ENCODE measurements at regions not wholly inside any gene's neighbourhood (a gene's known extent, or its start where the extent isn't known, plus 50 kb on each side); places are given as distances from the start of the nearest gene placed in this dataset.

GRCh38 chr2:51760441-51760840 is 728.5 kb upstream of the NRXN1 start:
- H3K36me3 ChIP-seq (ENCODE audit: control insufficient read depth, insufficient read depth, low read length) = no peaks in the 10 kb centered on the region
- H3K4me1 ChIP-seq = no peaks in the 10 kb centered on the region
- H3K27ac ChIP-seq = no peak overlapping the region
- no peaks in the 10 kb centered on the region for H3K79me2 ChIP-seq
- no peak for TF ChIP-seq CTCF (IDR thresholded peaks at IDR 0.05)
- H3K27me3 ChIP-seq (ENCODE audit: control insufficient read depth, insufficient read depth, low read length) = no peaks in the 10 kb centered on the region
- H3K4me3 ChIP-seq (ENCODE audit: low read depth, low read length) = no peak overlapping the region
- no peak overlapping the region for H3K9ac ChIP-seq
- H3K9me3 ChIP-seq (ENCODE audit: control insufficient read depth, low read length) = no peaks in the 10 kb centered on the region
- no peak overlapping the region for H3K4me2 ChIP-seq (ENCODE audit: low read length)
- H2AFZ ChIP-seq = no peak overlapping the region

- Histone ChIP-seq H3K4me2 (ENCODE audit: low read length) (no peak overlapping the region), H3K27ac (no peak overlapping the region), H2AFZ (no peak overlapping the region), H3K4me1 (no peaks in the 10 kb centered on the region), H3K79me2 (no peaks in the 10 kb centered on the region), H3K9ac (no peak overlapping the region), H3K9me3 (ENCODE audit: control insufficient read depth, low read length) (no peaks in the 10 kb centered on the region), H3K36me3 (ENCODE audit: control insufficient read depth, insufficient read depth, low read length) (no peaks in the 10 kb centered on the region), H3K27me3 (ENCODE audit: control insufficient read depth, insufficient read depth, low read length) (no peaks in the 10 kb centered on the region), H3K4me3 (ENCODE audit: low read depth, low read length) (no peak overlapping the region)
- no peak for TF ChIP-seq CTCF (IDR thresholded peaks at IDR 0.05)
Observed at GRCh38 chr2:51758081-51758480, 726.1 kb upstream of the NRXN1 start.

GRCh38 chr2:51734115-51734514 is 702.2 kb upstream of the NRXN1 start:
- H3K4me3 ChIP-seq (ENCODE audit: low read depth, low read length) = no peak overlapping the region
- no peak for TF ChIP-seq CTCF (IDR thresholded peaks at IDR 0.05)
- no peak overlapping the region for H3K4me2 ChIP-seq (ENCODE audit: low read length)
- no peaks in the 10 kb centered on the region for H3K36me3 ChIP-seq (ENCODE audit: control insufficient read depth, insufficient read depth, low read length)
- H3K9me3 ChIP-seq (ENCODE audit: control insufficient read depth, low read length) = no peaks in the 10 kb centered on the region
- H3K9ac ChIP-seq = no peak overlapping the region
- H3K27ac ChIP-seq = no peak overlapping the region
- H3K27me3 ChIP-seq (ENCODE audit: control insufficient read depth, insufficient read depth, low read length) = no peaks in the 10 kb centered on the region
- H3K4me1 ChIP-seq = no peaks in the 10 kb centered on the region
- no peak overlapping the region for H2AFZ ChIP-seq
- no peaks in the 10 kb centered on the region for H3K79me2 ChIP-seq

GRCh38 chr2:51723691-51724090 is 691.8 kb upstream of the NRXN1 start:
- Histone ChIP-seq H3K27ac (no peak overlapping the region), H3K9ac (no peak overlapping the region)
- no peak for TF ChIP-seq CTCF (IDR thresholded peaks at IDR 0.05)

GRCh38 chr2:51722311-51722710 is 690.4 kb upstream of the NRXN1 start:
- Histone ChIP-seq H3K36me3 (ENCODE audit: control insufficient read depth, insufficient read depth, low read length) (no peaks in the 10 kb centered on the region), H3K4me1 (no peaks in the 10 kb centered on the region), H3K27ac (no peak overlapping the region), H3K4me3 (ENCODE audit: low read depth, low read length) (no peak overlapping the region), H3K9me3 (ENCODE audit: control insufficient read depth, low read length) (no peaks in the 10 kb centered on the region), H3K9ac (no peak overlapping the region), H3K4me2 (ENCODE audit: low read length) (no peak overlapping the region), H3K27me3 (ENCODE audit: control insufficient read depth, insufficient read depth, low read length) (no peaks in the 10 kb centered on the region), H3K79me2 (no peaks in the 10 kb centered on the region), H2AFZ (no peak overlapping the region)
- TF ChIP-seq CTCF (IDR thresholded peaks at IDR 0.05) = no peak

More at GRCh38 chr2:51723691-51724090, 691.8 kb upstream of the NRXN1 start:
- Histone ChIP-seq H3K36me3 (ENCODE audit: control insufficient read depth, insufficient read depth, low read length) (no peaks in the 10 kb centered on the region), H3K79me2 (no peaks in the 10 kb centered on the region), H3K4me2 (ENCODE audit: low read length) (no peak overlapping the region), H3K9me3 (ENCODE audit: control insufficient read depth, low read length) (no peaks in the 10 kb centered on the region), H2AFZ (no peak overlapping the region), H3K27me3 (ENCODE audit: control insufficient read depth, insufficient read depth, low read length) (no peaks in the 10 kb centered on the region), H3K4me3 (ENCODE audit: low read depth, low read length) (no peak overlapping the region), H3K4me1 (no peaks in the 10 kb centered on the region)

Measured in parathyroid adenoma (tissue), 2 donors.